NB4 (cell line): ENCODE measurements at regions not wholly inside any gene's neighbourhood (a gene's known extent, or its start where the extent isn't known, plus 50 kb on each side); places are given as distances from the start of the nearest gene placed in this dataset.

Source experiments
- CTCF ChIP-seq: IDR thresholded peaks from one replicate; pipeline ENCODE4 v1.5.1; 2012; ENCODE audit warnings: low read depth, low read length
- POLR2A ChIP-seq: IDR thresholded peaks from 2 replicates; pipeline ENCODE4 v1.6.1; 2011; ENCODE audit warnings: mild to moderate bottlenecking; ENCODE audit not compliant: insufficient read length; ENCODE audit errors: extremely low read depth
- TF ChIP-seq, protein P1 (sequence below): IDR thresholded peaks from 2 replicates; pipeline ENCODE4 v1.6.1; 2011; ENCODE audit warnings: low read depth, low read length

DNA sequence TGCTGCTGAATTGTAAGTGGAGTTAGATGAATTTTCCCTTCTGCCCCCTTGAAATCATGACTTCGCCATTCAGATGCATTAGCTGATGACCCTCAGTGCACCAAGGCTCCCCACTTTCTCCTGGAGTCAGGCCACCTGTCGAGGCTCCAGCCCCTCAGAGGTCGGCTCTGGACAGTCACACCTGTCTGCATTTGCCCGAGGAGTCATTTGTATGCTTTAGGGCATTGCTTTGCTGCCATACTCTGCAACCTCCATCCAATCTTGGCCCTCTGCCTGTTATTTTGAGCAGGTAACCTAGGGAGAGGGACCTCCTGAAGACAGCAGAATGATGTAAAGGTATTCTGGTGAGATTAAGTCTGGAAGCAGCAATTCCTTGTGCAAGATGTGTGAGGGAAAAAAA, 144.8 kb downstream of the MACROH2A1 start:
- TF ChIP-seq CTCF (no peak), POLR2A (no peak)
- TF ChIP-seq, protein P1, sequence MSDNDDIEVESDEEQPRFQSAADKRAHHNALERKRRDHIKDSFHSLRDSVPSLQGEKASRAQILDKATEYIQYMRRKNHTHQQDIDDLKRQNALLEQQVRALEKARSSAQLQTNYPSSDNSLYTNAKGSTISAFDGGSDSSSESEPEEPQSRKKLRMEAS: no peak
